GM21423 (cell line): ENCODE measurements at regions not wholly inside any gene's neighbourhood (a gene's known extent, or its start where the extent isn't known, plus 50 kb on each side); places are given as distances from the start of the nearest gene placed in this dataset.
"Not testable (repeated sequence)": the region's sequence is repeated elsewhere in the genome, so short reads cannot be mapped to it uniquely, and the experiment has no call there.

Experiments used
- ATAC-seq: cut with Tn5 transposase; IDR thresholded peaks from one replicate; pipeline ENCODE4 v1.9.1; 2021; ENCODE audit warnings: mild to moderate bottlenecking, moderate library complexity; ENCODE audit not compliant: unreplicated experiment

GRCh38 chr5:75951158-75951557 is 132.0 kb upstream of the SV2C start:
- ATAC-seq: no peak

- no peak for ATAC-seq
These were observed 134.7 kb upstream of the SV2C start for GRCh38 chr5:75948438-75948837.

GRCh38 chr5:75940418-75940817 is 142.8 kb upstream of the SV2C start:
- ATAC-seq: no peak

- ATAC-seq: no peak
These were observed 147.6 kb upstream of the SV2C start for GRCh38 chr5:75935572-75935971.

GRCh38 chr5:75933489-75933888 is 149.7 kb upstream of the SV2C start:
- no peak for ATAC-seq

- no peak for ATAC-seq
These were observed 152.0 kb upstream of the SV2C start for GRCh38 chr5:75931175-75931574.

- ATAC-seq: no peak
These were observed 154.2 kb upstream of the SV2C start for GRCh38 chr5:75928992-75929391.

- no peak for ATAC-seq
These were observed 160.7 kb upstream of the SV2C start for GRCh38 chr5:75922480-75922879.

- no peak for ATAC-seq
These were observed 162.2 kb upstream of the SV2C start for GRCh38 chr5:75921011-75921410.

GRCh38 chr5:75916144-75916543 is 167.0 kb upstream of the SV2C start:
- no peak for ATAC-seq

GRCh38 chr5:75909223-75909622 is 174.0 kb upstream of the SV2C start:
- no peak for ATAC-seq

- no peak for ATAC-seq
These were observed 175.5 kb upstream of the SV2C start for GRCh38 chr5:75907651-75908050.

- no peak for ATAC-seq
These were observed 177.2 kb upstream of the POC5 start for GRCh38 chr5:75894482-75894881.

GRCh38 chr5:75891736-75892135 is 174.5 kb upstream of the POC5 start:
- no peak for ATAC-seq

- ATAC-seq: no peak
These were observed 173.8 kb upstream of the POC5 start for GRCh38 chr5:75891020-75891419.

GRCh38 chr5:75890546-75890945 is 173.3 kb upstream of the POC5 start:
- no peak for ATAC-seq

- ATAC-seq: no peak
These were observed 169.5 kb upstream of the POC5 start for GRCh38 chr5:75886706-75887105.

- ATAC-seq: no peak
These were observed 168.8 kb upstream of the POC5 start for GRCh38 chr5:75885849-75886596.

- no peak for ATAC-seq
These were observed 168.1 kb upstream of the POC5 start for GRCh38 chr5:75885321-75885720.

- ATAC-seq: no peak
These were observed 152.7 kb upstream of the POC5 start for GRCh38 chr5:75869891-75870290.

- ATAC-seq: no peak
These were observed 145.6 kb upstream of the POC5 start for GRCh38 chr5:75862872-75863271.

GRCh38 chr5:75859621-75860020 is 142.4 kb upstream of the POC5 start:
- ATAC-seq: not testable (repeated sequence)

- ATAC-seq: no peak
These were observed 138.8 kb upstream of the POC5 start for GRCh38 chr5:75856056-75856455.
